GM18502 (cell line): ENCODE measurements at regions not wholly inside any gene's neighbourhood (a gene's known extent, or its start where the extent isn't known, plus 50 kb on each side); places are given as distances from the start of the nearest gene placed in this dataset.
"Not testable (repeated sequence)": the region's sequence is repeated elsewhere in the genome, so short reads cannot be mapped to it uniquely, and the experiment has no call there.

ENCODE experiments used
- ATAC-seq: cut with Tn5 transposase; IDR thresholded peaks from one replicate; pipeline ENCODE4 v1.9.1; 2021; ENCODE audit warnings: mild to moderate bottlenecking; ENCODE audit not compliant: unreplicated experiment, poor library complexity

DNA sequence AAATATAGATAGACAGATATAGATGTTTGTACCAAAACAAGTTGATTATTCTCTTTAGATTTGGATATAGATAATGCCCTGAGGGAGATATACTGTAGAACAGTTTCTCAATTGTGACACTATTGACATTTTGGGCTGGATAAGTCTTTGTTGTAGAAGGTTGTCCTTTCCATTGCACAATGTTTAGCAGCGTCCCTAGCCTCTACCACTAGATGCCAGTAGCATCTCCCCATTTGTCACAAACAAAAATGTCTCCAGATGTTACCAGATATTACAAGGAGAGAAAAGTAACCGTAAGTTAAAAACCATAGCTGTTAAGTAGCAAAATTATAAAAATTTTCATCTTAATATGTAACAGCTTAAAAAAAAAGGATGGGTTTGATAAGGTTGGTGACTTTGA, 2595.3 kb downstream of the ARAP2 start:
- ATAC-seq, result no peak

DNA sequence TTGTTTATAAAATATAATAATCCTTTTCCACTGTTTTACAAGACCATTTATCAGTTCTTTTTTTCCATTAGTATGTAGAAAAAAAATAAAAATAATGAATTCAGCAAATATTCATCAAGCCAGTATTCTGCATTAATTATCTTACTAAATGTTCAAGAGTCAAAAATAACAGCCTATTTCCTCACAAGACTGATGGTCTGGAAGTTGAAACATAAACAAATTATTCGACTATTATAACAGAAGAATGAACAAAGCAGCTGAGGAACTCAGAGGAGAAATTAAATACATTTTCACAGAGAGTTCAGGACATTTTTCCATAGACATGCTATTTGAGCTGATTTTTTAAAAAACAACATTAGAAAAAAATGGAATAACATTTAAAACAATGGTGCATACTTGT, 2594.8 kb downstream of the ARAP2 start:
- no peak for ATAC-seq

DNA sequence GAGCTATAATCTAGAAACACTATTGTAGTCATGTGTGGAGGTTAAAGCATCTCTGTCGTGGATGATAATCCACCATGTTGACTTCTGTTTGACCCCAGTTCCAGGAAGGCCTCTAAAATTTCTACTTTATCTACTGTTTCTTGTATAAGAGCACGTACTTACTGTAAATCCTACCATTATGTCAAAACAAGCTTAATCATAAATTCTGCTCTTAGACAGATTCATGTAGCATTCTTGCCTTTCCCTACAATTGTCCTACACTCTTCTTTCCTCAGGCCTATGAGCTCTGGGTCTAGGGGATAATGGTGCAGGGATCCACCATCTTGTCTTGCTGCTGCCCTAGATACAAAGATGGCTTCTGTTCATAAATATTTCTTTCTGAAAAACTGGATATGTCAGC, 2594.3 kb downstream of the ARAP2 start:
- ATAC-seq, result no peak

DNA sequence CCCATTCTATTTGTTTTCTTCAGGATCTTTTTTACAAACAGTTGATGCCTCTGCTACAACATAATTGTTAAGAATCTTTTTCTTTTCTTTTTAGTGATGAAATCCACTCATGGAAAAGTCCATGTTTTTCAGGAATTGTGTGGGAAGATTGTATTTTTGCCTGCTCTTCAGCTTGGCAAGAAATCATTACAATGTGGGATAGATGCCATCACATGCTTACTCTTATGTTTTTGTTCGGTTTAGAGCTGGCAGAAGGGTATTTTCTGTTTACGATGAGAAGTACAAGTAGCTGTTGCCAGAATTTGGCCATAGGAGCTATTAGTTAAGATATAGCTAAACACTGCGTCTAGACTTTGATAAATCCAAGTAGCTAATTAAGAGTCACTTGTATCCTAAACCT, 2585.3 kb downstream of the ARAP2 start:
- no peak for ATAC-seq

DNA sequence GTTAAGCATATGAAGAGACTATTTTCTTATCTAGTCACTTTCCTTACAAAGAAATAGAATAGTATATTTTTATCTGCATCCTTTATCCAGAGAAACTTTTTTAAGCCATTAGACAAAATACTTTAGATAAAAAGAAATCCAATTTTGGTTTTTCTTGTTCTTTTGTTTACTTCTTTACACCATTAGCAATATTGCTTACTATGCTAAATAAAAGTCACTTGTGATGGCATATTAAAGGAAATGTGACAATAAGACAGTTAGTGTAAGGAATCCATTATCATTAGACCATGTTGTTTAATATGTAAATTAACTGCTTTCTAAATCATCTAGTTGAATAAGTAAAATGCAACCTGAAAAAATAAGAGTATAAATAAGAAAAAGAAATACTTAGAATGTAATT, 2582.7 kb downstream of the ARAP2 start:
- no peak for ATAC-seq

DNA sequence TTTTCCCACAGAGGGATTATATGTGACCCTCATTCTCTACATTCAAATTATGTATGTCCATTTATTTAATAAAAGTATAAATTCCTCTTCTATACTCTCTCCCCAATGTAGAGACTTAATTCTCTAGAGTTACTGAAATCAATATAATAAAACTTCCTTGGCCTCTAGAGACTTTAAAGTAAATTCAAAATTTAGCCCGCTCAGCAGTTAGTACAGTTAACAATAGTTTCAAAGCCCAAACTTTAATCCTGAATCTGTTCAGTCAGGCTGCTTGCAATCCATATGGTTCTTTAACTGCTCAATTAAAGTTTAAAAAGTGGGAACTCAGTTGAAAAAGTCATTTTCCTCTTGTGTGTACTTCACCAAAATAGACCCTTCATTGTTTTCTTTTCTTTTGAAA, 2558.4 kb downstream of the ARAP2 start:
- ATAC-seq, result no peak

DNA sequence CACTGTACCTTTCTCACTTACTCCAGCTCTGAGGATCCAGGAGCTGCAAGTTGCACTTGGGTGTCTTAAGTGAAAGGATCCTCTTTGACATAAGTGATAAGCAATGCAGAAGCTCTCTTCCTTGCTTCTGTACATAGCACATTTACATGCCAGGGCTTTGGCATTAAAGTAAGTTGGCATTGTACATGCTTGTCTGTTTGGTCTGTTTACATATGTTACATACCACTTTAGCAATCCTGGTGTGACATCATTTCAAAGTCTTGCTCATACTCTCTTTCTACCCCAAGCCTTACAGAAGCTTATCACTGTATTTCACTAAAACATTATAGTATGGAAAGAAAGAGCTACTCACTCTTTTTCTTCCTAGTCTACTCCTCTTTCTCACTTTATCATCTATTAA, 2548.3 kb downstream of the ARAP2 start:
- no peak for ATAC-seq

DNA sequence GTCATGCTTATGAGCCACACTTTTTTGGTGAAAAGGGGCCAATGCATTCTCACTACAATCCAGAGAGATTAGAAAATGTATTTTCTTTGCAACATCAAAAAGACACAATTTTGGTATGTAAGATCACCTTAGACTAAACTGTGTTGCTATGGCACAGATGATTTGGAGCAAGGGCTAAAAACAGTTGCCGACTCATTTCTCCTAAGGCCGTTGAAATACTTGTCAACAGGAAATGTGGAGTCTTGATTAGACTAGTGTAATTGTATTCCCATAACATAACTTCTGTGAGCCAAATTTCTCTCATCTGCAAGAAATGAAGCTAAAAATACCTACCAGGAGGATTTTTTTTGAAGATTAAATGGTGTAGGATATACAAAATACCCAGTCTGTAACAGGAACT, 2547.7 kb downstream of the ARAP2 start:
- no peak for ATAC-seq

DNA sequence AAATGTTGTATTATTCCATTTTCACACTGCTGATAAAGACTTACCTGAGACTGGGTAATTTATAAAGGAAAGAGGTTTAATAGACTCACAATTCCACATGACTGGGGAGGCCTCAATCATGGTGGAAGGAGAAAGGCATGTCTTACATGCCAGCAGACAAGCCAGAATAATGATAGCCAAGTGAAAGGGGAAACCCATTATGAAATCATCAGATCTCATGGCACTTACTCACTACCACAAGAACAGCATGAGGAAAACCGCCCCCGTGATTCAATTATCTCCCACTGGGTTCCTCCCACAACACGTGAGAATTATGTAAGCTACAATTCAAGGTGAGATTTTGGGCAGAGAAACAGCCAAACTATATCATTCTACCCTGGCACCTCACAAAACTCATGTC, 2535.1 kb downstream of the ARAP2 start:
- no peak for ATAC-seq

DNA sequence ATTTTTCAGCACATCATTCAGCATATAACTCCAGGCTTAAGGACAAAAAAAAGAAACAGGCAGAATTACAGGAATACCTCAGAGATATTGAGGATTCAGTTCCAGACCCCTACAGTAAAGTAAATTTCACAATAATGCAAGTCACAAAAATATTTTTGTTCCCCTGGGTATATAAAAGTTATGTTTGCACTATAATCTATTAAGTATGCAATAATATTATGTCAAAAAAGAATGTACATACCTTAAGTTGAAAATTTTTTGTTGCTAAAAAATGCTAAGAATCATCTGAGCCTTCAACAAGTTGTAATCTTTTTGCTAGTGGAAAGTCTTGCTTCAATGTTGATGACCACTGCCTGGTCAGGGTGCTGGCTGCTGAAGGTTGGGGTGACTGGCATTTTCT, 2532.5 kb downstream of the ARAP2 start:
- ATAC-seq, result no peak

DNA sequence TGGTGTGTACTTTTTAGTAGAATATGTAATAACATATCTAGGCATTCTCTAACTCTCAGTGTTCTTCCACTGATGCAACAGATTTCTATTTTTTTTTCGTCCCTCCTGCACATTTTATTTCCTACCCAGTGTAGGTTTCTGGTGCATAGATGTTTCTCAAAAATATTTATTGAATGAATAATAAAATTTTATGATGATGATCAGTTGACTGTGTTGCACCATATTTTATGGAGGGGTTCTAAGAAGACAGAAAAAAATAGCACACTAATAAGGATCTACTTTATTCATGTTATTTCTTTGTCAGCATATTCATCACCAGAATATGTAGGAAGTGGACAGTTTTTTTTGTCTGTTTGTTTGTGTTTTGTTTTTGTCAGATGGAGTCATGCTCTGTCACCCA, 2529.3 kb downstream of the ARAP2 start:
- ATAC-seq, result no peak

DNA sequence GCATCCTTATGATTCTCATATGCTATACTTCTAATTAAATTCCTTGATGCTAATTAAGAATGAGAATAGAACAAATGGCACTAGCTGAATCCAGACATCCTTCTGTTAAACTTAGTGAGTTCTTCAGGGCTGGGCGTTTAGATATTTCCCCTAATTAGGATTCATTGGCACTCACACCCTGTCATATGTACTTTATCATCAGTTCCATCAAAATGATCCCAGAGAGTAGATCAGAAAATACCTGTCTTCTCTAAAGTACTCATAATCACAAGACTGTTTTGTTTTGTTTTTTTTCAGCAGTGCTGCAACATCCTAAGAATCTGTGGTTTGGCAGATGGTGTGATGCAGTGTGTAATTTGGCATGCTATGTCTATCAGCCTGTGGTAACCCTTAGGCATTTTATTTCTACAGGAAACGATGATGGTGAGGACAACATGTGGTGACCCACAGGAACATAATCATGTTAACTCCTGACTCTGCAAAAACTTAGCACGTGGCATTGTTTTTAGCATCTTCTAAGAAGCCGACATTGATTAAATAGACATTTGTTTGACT, 2528.4 kb downstream of the ARAP2 start:
- no peak for ATAC-seq

DNA sequence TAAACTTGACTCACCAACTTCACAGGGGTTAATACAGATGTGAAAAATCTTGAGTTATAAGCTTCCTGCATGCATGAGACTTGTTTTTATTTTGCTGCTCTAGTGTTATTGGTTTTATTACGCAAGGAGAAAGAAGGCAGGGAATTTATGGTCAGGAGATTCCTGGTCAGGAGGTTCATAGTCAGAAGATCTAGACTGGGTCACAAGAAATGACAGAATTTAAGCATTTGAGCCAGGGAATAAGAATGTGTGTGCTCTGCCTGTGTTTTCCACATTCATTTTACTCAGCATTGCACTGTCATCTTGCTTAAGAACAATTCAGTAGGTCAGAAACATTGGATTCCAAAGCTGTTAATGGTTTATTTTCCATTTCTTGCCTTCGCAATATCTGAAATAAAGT, 2522.1 kb downstream of the ARAP2 start:
- ATAC-seq, result no peak

DNA sequence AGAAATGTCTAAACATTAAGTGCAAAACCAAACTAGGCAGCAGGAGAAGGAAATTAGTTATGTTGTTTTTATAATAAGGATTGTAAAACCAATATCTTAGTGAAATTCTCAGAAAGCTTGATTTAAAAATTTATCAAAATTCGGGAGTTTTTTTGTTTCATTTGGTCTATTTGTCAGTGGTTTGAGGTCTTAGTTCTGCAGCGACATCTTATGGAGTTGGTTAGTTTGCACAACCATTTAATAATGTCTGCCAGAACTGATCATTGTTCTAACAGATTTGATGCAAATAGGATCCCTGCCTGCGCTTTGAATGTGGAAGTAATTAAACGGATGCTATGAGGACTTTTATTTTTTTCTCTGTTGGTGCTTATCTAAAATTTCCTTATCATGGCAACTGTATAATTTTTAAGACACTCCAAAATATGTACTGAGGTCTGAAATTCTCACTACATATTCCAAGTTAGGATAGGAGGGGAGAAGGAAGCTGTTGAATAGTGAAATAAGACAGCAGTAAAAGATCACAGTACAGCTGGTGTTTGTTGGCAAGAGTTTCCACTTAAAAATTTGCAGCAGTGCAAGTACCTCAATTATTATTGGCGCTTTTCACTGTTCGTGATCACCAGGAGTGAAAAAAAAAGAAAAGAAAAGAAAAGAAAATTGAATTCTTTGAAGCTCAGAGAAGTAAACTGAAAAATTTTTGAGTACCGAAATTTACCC, 2521.4 kb downstream of the ARAP2 start:
- ATAC-seq, result no peak

DNA sequence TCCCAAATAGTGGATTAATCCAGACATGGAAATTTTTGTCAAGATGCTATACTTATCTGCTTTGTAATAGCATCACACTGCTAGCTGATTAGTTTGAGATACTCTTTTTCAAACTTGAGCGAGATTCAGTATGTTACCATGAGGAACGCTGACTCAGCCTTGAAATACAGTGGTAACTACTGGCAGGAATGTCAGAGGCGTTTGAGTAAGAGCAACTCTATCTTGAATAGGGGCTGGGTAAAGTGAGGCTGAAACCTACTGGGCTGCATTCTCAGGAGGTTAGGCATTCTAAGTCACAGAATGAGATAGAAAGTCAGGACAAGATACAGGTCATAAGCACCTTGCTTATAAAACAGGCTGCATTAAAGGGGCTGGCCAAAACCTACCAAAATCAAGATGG, 2519.6 kb downstream of the ARAP2 start:
- ATAC-seq, result no peak

DNA sequence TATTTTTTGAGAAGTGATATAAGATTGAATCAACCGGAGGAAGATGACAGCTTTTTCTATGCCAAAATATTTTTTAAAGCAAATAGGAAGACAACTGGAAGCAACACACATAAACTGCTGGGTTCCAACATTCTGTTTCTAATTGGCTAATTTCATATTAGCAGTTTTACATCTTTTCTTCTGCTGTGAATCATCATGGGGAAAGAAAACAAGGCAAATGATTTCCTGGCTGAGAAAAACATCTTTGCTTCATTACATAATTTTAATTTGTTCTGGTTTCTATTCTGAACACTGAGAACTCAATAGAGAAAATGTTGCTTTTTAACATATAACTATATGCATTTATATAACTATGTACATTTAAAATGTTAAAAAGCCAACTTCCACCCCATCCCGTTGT, 2518.5 kb downstream of the ARAP2 start:
- ATAC-seq, result no peak

DNA sequence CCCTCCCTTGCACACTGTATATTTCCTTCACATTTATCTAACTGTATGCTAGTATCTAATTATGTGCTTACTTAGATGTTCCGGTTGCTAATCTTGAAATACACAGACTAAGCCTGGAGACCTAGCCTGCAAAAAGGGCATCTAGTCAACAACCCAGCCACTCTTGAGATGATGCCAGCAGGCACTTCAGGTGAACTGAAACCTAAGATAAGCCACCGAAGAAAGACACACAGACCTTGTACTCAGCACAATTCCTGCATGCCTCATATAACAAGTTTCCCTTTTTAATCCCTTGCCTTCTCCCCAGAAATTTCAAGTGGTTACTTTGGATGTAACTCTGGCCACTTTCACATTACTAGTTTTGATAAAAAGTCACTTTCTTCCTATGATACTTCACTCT, 2506.6 kb downstream of the ARAP2 start:
- no peak for ATAC-seq

DNA sequence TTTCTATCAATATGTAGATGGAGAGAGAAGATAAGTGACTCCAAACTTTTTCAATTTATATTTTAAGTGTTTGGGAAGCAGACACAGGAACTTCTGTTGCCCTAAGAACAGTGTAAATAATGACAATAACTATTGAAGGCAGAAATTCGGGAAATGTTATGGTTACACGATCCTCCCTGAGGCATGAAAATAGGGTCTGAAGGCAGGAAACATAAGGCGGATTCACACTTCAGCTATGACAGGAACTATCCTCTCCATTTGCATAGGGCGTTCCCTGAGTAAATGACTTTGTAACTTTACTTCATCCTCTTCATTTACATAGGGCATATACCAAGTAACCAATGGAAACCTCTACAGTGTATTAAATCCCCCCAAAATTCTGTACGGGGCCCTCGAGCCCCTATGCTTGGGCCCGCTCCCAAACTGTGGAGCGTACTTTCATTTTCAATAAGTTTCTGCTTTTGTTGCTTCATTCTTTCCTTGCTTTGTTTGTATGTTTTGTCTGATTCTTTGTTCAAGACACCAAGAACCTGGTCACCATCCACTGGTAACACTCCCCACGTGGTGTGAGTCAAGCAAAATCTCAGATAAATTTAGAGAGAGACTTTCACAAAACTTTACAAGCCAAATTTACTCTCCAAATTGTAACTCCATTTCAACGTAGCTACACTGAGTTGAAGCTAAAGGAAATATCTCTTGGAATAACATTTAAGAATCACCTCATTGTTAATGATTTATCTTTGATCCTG, 2504.3 kb downstream of the ARAP2 start:
- ATAC-seq, result no peak

DNA sequence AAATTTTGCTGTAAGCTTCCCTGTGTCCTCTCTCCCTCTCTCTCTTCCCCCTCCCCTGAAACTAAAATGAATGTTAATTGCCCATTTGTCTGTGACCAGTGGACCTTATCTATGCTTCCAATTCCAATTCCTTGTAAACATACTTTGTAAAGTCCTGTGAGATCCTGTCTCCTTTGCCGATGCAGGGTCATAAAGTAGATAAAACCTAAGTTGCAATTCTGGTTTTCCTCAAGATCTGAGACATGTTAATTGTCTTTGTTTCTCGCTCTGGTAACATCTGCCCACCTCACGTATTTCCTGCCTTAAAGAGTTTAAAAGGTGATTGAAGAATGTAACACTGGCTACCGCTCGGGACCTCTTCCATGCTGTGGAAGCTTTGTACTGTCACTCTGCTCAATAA, 2503.4 kb downstream of the ARAP2 start:
- ATAC-seq, result not testable (repeated sequence)

DNA sequence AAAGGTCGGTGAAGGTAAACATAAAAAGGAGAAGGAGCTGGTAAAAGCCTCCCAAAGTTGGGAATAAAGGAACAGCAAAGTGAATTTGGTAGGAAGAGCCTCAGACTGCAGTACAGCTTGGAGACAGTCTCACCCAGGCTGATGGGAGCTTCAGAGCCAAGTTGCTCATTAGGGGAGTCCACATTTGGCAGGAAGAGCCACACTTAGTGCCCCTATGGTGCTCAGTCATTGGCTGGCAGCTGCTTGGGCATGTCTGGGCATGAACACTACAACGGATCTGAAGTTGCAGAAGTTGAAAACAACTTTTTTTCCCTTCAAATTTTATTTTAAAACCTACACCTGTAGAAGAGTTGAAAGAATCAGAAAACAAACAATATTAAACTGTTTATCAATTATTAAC, 2497.3 kb downstream of the ARAP2 start:
- no peak for ATAC-seq

DNA sequence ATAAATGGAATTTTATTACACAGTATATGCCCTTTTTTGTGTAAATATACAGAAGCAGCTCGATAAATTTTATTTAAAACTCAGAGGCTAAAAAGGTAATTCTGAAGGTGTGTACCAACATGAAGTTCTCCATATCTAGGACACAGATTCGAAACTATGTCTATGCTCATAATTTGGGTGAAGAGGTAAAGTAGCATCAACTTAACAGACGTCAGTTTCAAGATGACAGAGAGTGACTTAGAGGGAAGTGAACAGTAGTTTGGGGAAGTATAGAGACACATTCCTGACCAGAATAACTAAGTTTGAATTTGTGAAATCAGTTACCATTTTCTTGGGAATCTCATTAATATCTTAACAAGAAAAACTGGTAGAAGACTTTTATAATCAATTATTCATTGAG, 2493.3 kb downstream of the ARAP2 start:
- no peak for ATAC-seq

DNA sequence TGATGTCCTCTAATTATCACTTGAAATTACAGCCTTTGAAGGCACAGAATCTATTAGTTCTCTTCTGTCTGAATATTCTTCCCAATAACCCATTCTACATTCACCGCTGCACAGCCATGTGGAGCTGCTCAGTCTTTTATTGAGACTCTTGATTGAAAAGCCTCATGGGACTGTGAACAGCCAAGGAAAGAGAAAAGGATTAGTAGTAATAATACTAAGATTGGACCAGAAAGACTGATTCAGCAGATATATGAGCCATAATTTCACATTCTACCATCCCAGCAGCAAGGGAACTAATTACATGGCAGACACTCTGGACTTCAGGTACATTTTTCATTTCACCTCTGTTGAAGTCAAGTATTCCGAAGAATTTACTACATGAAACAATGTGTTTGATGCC, 2471.7 kb downstream of the ARAP2 start:
- ATAC-seq, result no peak
